ENCODE measurements at regions not wholly inside any gene's neighbourhood (a gene's known extent, or its start where the extent isn't known, plus 50 kb on each side); places are given as distances from the start of the nearest gene placed in this dataset.
"Not testable (repeated sequence)": the region's sequence is repeated elsewhere in the genome, so short reads cannot be mapped to it uniquely, and the experiment has no call there.

DNA sequence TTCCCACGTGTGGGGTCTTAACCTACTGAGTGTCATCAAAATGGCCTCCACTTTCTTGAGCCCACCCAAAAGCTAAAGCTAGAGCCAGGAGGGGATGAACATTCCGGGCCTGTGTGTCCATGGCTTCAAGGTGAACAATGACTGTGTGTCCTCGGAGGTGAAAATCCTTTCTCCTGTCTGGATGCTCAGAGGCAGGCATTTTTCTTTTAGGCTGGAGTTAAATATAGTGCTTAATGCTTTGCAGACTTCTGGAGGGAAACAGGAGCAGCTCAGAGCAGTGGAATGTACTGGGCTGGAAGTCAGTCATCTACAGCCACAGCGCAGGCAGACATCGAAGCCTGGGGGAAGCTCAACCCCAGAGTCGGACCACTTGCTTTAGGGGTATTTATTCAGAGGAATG lies 68.6 kb upstream of the TMEM45B start:
- H4K20me1 ChIP-seq (ENCODE audit: insufficient read depth, low read length), result no peaks in the 10 kb centered on the region
- no peak overlapping the region for H3K9ac ChIP-seq (ENCODE audit: low read depth, low read length)
- H3K4me3 ChIP-seq (ENCODE audit: low read depth in 1 of 2, low read length in 2 of 2), result no peak overlapping the region
- ATAC-seq (ENCODE audit: insufficient read depth, low read depth), result no peak
- TF ChIP-seq EZH2 (IDR thresholded peaks at IDR 0.05; ENCODE audit: borderline replicate concordance, low read depth, low read length, severe bottlenecking) (no peak), CTCF (IDR thresholded peaks at IDR 0.05; ENCODE audit: borderline replicate concordance, extremely low read depth, low read length, poor library complexity, severe bottlenecking) (no peak)
- peaks cover 7% of the 10 kb centered on the region for H3K27me3 ChIP-seq (ENCODE audit: insufficient read depth, low read length, poor library complexity)
- no peak overlapping the region for H3K27ac ChIP-seq (ENCODE audit: low read length)
- DNase-seq, result no peak
- peaks cover 8% of the 10 kb centered on the region for H3K4me1 ChIP-seq (ENCODE audit: insufficient read depth, low read length)
- H3K9me3 ChIP-seq (ENCODE audit: insufficient read depth, low read length, severe bottlenecking), result no peaks in the 10 kb centered on the region
- H3K79me2 ChIP-seq (ENCODE audit: insufficient read depth, low read length), result no peaks in the 10 kb centered on the region
- no peak overlapping the region for H2AFZ ChIP-seq (ENCODE audit: low read depth, low read length)
- no peak overlapping the region for H3K4me2 ChIP-seq (ENCODE audit: insufficient read depth, low read length)
- H3K36me3 ChIP-seq (ENCODE audit: insufficient read depth, low read length), result no peaks in the 10 kb centered on the region

DNA sequence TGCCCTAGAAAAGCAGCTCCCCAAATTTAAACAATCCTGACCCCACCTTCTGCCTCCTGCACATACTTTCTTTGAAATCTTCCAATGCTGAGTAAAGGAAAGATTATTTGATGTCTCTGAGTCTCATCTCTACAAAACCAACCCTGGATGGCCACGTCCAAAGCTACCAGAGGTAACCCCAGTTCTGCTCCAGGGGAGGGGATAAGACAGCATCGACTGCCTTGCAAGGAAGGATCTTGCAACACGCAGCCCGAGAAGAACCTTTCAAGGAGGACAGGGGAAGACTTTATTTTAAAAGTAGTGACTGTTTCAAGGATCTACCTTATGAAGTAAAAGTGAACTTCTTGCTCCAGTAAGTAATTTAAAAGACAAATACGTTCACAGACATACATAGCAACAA lies 66.5 kb upstream of the TMEM45B start:
- peaks cover 8% of the 10 kb centered on the region for H3K4me1 ChIP-seq (ENCODE audit: insufficient read depth, low read length)
- DNase-seq (no peak), ATAC-seq (ENCODE audit: insufficient read depth, low read depth) (no peak)
- no peak overlapping the region for H2AFZ ChIP-seq (ENCODE audit: low read depth, low read length)
- no peaks in the 10 kb centered on the region for H3K9me3 ChIP-seq (ENCODE audit: insufficient read depth, low read length, severe bottlenecking)
- H3K4me2 ChIP-seq (ENCODE audit: insufficient read depth, low read length), result no peak overlapping the region
- no peaks in the 10 kb centered on the region for H3K36me3 ChIP-seq (ENCODE audit: insufficient read depth, low read length)
- H3K9ac ChIP-seq (ENCODE audit: low read depth, low read length), result no peak overlapping the region
- no peaks in the 10 kb centered on the region for H4K20me1 ChIP-seq (ENCODE audit: insufficient read depth, low read length)
- peaks cover 7% of the 10 kb centered on the region for H3K27me3 ChIP-seq (ENCODE audit: insufficient read depth, low read length, poor library complexity)
- no peak overlapping the region for H3K4me3 ChIP-seq (ENCODE audit: low read depth in 1 of 2, low read length in 2 of 2)
- no peaks in the 10 kb centered on the region for H3K79me2 ChIP-seq (ENCODE audit: insufficient read depth, low read length)
- H3K27ac ChIP-seq (ENCODE audit: low read length), result no peak overlapping the region
- TF ChIP-seq EZH2 (IDR thresholded peaks at IDR 0.05; ENCODE audit: borderline replicate concordance, low read depth, low read length, severe bottlenecking), result no peak

GRCh38 chr11:129750343-129751292 lies 65.0 kb upstream of the TMEM45B start:
- Histone ChIP-seq H3K9ac (ENCODE audit: low read depth, low read length) (no peak overlapping the region), H2AFZ (ENCODE audit: low read depth, low read length) (peak overlapping the region; percentile 66; the same call in 1 of the 2 replicates), H3K79me2 (ENCODE audit: insufficient read depth, low read length) (no peaks in the 10 kb centered on the region), H3K9me3 (ENCODE audit: insufficient read depth, low read length, severe bottlenecking) (no peaks in the 10 kb centered on the region), H3K4me3 (ENCODE audit: low read depth in 1 of 2, low read length in 2 of 2) (no peak overlapping the region; a peak in 1 of 4 replicates), H4K20me1 (ENCODE audit: insufficient read depth, low read length) (no peaks in the 10 kb centered on the region), H3K4me1 (ENCODE audit: insufficient read depth, low read length) (peaks cover 8% of the 10 kb centered on the region), H3K27ac (ENCODE audit: low read length) (no peak overlapping the region), H3K27me3 (ENCODE audit: insufficient read depth, low read length, poor library complexity) (peaks cover 7% of the 10 kb centered on the region), H3K4me2 (ENCODE audit: insufficient read depth, low read length) (peak overlapping the region; percentile 59), H3K36me3 (ENCODE audit: insufficient read depth, low read length) (no peaks in the 10 kb centered on the region)
- ATAC-seq (ENCODE audit: insufficient read depth, low read depth) (peak; percentile 89), DNase-seq (peak; percentile 70)
- TF ChIP-seq CTCF (IDR thresholded peaks at IDR 0.05; ENCODE audit: borderline replicate concordance, extremely low read depth, low read length, poor library complexity, severe bottlenecking) (peak; percentile 99), EZH2 (IDR thresholded peaks at IDR 0.05; ENCODE audit: borderline replicate concordance, low read depth, low read length, severe bottlenecking) (no peak)

- no peak overlapping the region for H3K4me2 ChIP-seq (ENCODE audit: insufficient read depth, low read length)
- H3K9ac ChIP-seq (ENCODE audit: low read depth, low read length), result no peak overlapping the region
- H3K36me3 ChIP-seq (ENCODE audit: insufficient read depth, low read length), result no peaks in the 10 kb centered on the region
- no peak overlapping the region for H3K27ac ChIP-seq (ENCODE audit: low read length)
- peaks cover 8% of the 10 kb centered on the region for H3K4me1 ChIP-seq (ENCODE audit: insufficient read depth, low read length)
- no peaks in the 10 kb centered on the region for H4K20me1 ChIP-seq (ENCODE audit: insufficient read depth, low read length)
- peaks cover 7% of the 10 kb centered on the region for H3K27me3 ChIP-seq (ENCODE audit: insufficient read depth, low read length, poor library complexity)
- DNase-seq (no peak), ATAC-seq (ENCODE audit: insufficient read depth, low read depth) (no peak)
- H2AFZ ChIP-seq (ENCODE audit: low read depth, low read length), result no peak overlapping the region
- H3K4me3 ChIP-seq (ENCODE audit: low read depth in 1 of 2, low read length in 2 of 2), result no peak overlapping the region
- no peaks in the 10 kb centered on the region for H3K9me3 ChIP-seq (ENCODE audit: insufficient read depth, low read length, severe bottlenecking)
- H3K79me2 ChIP-seq (ENCODE audit: insufficient read depth, low read length), result no peaks in the 10 kb centered on the region
- TF ChIP-seq EZH2 (IDR thresholded peaks at IDR 0.05; ENCODE audit: borderline replicate concordance, low read depth, low read length, severe bottlenecking) (no peak), CTCF (IDR thresholded peaks at IDR 0.05; ENCODE audit: borderline replicate concordance, extremely low read depth, low read length, poor library complexity, severe bottlenecking) (no peak)
These were observed 64.1 kb upstream of the TMEM45B start for GRCh38 chr11:129751511-129751910.

DNA sequence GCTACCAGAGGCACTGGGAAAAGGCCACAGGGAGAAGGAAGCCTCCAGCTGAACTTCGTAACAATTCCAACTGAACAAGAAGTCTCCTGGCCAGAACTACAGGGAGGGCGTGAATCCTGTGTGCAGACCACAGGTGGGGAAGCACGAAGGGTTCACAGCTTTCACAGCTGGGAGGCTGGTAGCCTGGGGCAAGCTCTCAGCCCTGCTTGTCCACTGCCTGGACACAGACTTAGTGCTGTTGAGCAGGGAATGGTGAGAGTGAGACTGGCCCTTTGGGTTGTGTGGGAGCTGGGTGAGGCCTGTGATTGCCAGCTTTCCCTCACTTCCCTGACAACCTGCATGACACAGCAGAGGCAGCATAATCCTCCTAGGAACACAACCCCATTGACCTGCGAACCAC lies 52.1 kb upstream of the TMEM45B start:
- not testable (repeated sequence) for H3K4me2 ChIP-seq (ENCODE audit: insufficient read depth, low read length); DNase-seq; H3K79me2 ChIP-seq (ENCODE audit: insufficient read depth, low read length)

More for the DNA sequence above, 52.1 kb upstream of the TMEM45B start:
- ATAC-seq (ENCODE audit: insufficient read depth, low read depth); H3K4me3 ChIP-seq (ENCODE audit: low read depth in 1 of 2, low read length in 2 of 2); H3K4me1 ChIP-seq (ENCODE audit: insufficient read depth, low read length); H3K27ac ChIP-seq (ENCODE audit: low read length); H4K20me1 ChIP-seq (ENCODE audit: insufficient read depth, low read length); H3K9me3 ChIP-seq (ENCODE audit: insufficient read depth, low read length, severe bottlenecking); H3K36me3 ChIP-seq (ENCODE audit: insufficient read depth, low read length); H3K9ac ChIP-seq (ENCODE audit: low read depth, low read length); H3K27me3 ChIP-seq (ENCODE audit: insufficient read depth, low read length, poor library complexity); H2AFZ ChIP-seq (ENCODE audit: low read depth, low read length): not testable (repeated sequence)

Measured in DND-41 (cell line).